Astrocyte of the spinal cord (primary cell): ENCODE measurements at regions not wholly inside any gene's neighbourhood (a gene's known extent, or its start where the extent isn't known, plus 50 kb on each side); places are given as distances from the start of the nearest gene placed in this dataset.

Source experiments
- DNase-seq: peaks from one replicate; pipeline ENCODE4 v3.0.0; 2011; ENCODE audit warnings: low read depth, low spot score
- H3K4me3 ChIP-seq: 2 replicates; pipeline ENCODE4 v1.5.1; 2011; ENCODE audit warnings: low read depth, mild to moderate bottlenecking, low read length, moderate library complexity
- CTCF ChIP-seq: IDR thresholded peaks from 2 replicates; pipeline ENCODE4 v1.5.1; 2012; ENCODE audit warnings: low read depth, mild to moderate bottlenecking, low read length, inconsistent platforms
- in situ Hi-C: cut with HindIII; loops from 2 replicates; pipeline ENCODE4 v1.10.0; 2017; ENCODE audit warnings: low sequenced_read_pairs

- in situ Hi-C loops, result no loop called here
- TF ChIP-seq CTCF, result no peak
- no peak overlapping the region for H3K4me3 ChIP-seq
- no peak for DNase-seq
These were observed 64.7 kb downstream of the ARRDC4 start for GRCh38 chr15:98025237-98025636.

GRCh38 chr15:98034731-98035130 lies 74.2 kb downstream of the ARRDC4 start:
- no peak for TF ChIP-seq CTCF
- in situ Hi-C loops, result no loop called here
- no peak overlapping the region for H3K4me3 ChIP-seq
- DNase-seq, result no peak

- in situ Hi-C loops, result no loop called here
- TF ChIP-seq CTCF, result no peak
- H3K4me3 ChIP-seq, result no peak overlapping the region
- no peak for DNase-seq
These were observed 74.6 kb downstream of the ARRDC4 start for GRCh38 chr15:98035134-98035533.

GRCh38 chr15:98035577-98036010 lies 75.1 kb downstream of the ARRDC4 start:
- DNase-seq, result no peak
- in situ Hi-C loops, result no loop called here
- no peak for TF ChIP-seq CTCF
- H3K4me3 ChIP-seq, result no peak overlapping the region

- DNase-seq, result no peak
- in situ Hi-C loops, result no loop called here
- TF ChIP-seq CTCF, result no peak
- no peak overlapping the region for H3K4me3 ChIP-seq
These were observed 79.1 kb downstream of the ARRDC4 start for GRCh38 chr15:98039596-98039995.

- in situ Hi-C loops, result no loop called here
- no peak for DNase-seq
- no peak for TF ChIP-seq CTCF
- H3K4me3 ChIP-seq, result no peak overlapping the region
These were observed 79.6 kb downstream of the ARRDC4 start for GRCh38 chr15:98040146-98040545.
